ENCODE measurements at regions not wholly inside any gene's neighbourhood (a gene's known extent, or its start where the extent isn't known, plus 50 kb on each side); places are given as distances from the start of the nearest gene placed in this dataset.
"Not testable (repeated sequence)": the region's sequence is repeated elsewhere in the genome, so short reads cannot be mapped to it uniquely, and the experiment has no call there.

DNA sequence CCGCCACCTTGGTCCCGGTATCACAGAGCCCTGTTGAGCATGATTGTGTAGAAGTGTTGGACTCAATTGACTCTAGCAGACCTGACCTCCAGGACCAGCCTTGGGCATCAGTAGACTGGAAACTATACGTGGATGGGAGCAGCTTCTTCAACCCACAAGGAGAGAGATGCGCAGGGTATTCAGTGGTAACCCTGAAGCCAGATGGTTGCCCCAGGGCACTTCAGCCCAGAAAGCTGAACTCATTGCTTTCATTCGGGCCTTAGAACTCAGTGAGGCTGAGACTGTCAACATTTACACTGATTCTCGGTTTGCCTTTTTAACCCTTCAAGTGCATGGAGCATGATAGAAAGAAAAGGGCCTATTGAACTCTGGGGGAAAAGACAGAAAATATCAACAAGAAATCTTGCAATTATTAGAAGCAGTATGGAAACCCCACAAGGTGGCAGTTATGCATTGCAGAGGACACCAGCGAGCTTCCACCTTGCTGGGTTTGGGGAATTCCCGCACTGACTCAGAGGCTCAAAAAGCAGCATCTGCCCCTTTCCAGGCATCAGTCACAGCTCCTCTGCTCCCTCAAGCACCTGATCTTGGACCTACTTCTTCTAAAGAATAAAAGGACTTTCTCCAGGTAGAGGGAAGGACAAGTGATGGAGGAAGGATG, 83.3 kb upstream of the TANC1 start:
- TF ChIP-seq, protein P1, sequence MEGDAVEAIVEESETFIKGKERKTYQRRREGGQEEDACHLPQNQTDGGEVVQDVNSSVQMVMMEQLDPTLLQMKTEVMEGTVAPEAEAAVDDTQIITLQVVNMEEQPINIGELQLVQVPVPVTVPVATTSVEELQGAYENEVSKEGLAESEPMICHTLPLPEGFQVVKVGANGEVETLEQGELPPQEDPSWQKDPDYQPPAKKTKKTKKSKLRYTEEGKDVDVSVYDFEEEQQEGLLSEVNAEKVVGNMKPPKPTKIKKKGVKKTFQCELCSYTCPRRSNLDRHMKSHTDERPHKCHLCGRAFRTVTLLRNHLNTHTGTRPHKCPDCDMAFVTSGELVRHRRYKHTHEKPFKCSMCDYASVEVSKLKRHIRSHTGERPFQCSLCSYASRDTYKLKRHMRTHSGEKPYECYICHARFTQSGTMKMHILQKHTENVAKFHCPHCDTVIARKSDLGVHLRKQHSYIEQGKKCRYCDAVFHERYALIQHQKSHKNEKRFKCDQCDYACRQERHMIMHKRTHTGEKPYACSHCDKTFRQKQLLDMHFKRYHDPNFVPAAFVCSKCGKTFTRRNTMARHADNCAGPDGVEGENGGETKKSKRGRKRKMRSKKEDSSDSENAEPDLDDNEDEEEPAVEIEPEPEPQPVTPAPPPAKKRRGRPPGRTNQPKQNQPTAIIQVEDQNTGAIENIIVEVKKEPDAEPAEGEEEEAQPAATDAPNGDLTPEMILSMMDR (IDR thresholded peaks at IDR 0.05): not testable (repeated sequence)
- TF ChIP-seq EZH2 (IDR thresholded peaks at IDR 0.05; ENCODE audit: borderline replicate concordance, insufficient read depth, low read depth, low read length, poor library complexity, severe bottlenecking): not testable (repeated sequence)

All from B cell (primary cell).